ENCODE measurements at regions not wholly inside any gene's neighbourhood (a gene's known extent, or its start where the extent isn't known, plus 50 kb on each side); places are given as distances from the start of the nearest gene placed in this dataset.

DNA sequence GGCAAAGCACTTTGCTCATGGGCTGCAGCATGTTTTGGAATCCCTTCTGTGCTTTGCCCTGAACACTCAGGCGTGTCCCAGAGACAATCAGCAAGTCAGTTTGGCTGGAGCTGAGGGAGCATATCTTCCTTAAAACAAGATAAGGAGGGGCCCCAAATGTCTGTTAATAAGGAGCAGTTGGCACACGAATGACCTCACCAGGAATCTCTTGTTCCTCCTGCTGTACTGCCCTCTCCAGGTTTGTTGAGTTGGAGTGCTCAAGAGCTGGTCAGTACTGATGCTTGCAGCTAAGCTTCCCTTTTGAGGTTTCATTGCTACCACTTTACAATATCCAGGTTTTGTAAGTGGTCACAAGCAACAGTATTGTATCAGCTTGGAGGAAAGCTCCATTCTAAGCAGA, 101.3 kb upstream of the EGFLAM start:
- TF ChIP-seq, protein P1, sequence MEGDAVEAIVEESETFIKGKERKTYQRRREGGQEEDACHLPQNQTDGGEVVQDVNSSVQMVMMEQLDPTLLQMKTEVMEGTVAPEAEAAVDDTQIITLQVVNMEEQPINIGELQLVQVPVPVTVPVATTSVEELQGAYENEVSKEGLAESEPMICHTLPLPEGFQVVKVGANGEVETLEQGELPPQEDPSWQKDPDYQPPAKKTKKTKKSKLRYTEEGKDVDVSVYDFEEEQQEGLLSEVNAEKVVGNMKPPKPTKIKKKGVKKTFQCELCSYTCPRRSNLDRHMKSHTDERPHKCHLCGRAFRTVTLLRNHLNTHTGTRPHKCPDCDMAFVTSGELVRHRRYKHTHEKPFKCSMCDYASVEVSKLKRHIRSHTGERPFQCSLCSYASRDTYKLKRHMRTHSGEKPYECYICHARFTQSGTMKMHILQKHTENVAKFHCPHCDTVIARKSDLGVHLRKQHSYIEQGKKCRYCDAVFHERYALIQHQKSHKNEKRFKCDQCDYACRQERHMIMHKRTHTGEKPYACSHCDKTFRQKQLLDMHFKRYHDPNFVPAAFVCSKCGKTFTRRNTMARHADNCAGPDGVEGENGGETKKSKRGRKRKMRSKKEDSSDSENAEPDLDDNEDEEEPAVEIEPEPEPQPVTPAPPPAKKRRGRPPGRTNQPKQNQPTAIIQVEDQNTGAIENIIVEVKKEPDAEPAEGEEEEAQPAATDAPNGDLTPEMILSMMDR (IDR thresholded peaks at IDR 0.05 in 4 of 5, conservative IDR thresholded peaks at IDR 0.05 in 1 of 5), result no peak
- TF ChIP-seq POLR2A (IDR thresholded peaks at IDR 0.05), result no peak

Data from gastrocnemius medialis (tissue), 4 donors.